ENCODE measurements at regions not wholly inside any gene's neighbourhood (a gene's known extent, or its start where the extent isn't known, plus 50 kb on each side); places are given as distances from the start of the nearest gene placed in this dataset.
"Not testable (repeated sequence)": the region's sequence is repeated elsewhere in the genome, so short reads cannot be mapped to it uniquely, and the experiment has no call there.

DNA sequence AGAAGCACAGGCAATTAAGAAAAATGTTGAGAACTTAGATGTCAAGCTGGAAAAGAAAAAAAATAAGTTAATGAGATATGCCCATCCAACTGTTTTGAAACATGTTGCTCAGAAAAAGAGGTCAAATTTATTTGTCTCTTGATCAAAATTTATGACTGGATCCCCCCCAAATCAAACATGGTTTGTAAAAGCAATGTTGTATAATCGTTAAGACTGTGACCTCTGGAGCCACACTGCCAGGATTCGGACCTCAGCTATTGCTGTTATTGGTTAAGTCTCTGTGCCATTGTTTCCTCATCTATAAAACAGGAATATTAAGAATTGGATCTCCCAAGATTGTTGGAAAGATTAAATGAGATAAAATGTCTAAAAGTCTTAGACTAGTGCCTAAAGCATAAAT is 51.9 kb upstream of the LRRK2 start:
- DNase-seq: no peak

DNA sequence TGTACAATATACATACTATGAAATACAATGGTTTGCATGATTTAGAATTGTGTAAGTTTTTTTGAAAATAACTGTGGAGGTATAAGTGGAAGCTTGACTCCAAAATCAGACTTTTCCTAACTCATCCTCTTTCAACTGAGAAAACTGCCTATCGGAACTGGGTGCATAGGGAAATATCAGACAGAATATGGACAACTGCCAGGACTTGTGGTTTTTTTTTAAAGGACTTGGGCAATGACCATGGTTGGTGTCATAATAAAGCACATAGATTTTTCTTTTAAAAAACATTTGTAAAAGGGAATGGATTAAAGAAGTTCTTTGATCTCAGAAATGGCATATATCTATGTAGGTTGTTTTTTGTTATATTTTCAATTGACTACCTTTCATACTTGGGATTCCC is 53.3 kb upstream of the LRRK2 start:
- no peak for DNase-seq

DNA sequence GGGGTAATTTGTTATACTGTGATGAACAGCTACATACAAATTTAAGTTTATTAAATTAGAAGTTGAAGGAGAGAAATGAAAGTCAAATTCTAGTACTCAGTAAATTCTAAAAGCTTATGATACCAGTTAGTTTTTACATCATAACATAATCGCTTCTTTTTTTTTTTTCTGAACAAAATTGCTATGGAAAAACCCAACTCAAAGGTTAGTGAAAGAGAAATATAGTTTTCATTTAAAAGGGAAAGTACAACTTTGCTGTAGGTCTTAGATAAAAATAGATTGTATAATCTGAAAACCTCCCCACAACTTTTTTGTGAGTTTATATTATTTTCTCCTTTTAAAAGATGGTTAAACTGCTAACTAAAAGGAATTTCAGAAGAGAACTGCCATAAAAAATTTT is 53.7 kb upstream of the LRRK2 start:
- DNase-seq: no peak

DNA sequence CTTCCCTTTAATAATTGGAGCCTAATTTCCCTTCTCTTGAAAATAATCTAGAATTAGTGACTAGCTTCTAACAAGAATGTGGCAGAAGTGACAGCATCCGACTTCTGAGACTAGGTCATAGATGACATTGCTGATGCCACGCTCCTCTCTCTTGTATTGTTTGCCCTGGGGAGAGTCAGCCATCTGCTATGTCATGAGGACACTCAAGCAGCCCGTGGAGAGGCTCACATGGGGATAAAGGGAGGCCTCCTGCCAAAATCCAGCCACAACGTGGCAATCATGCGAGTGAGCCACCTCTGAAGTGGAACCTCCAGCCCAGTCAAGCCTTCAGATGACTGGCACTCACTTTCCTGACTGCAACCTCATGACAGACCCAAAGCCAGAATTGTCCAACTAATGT is 54.2 kb upstream of the LRRK2 start:
- peak; percentile 69 for DNase-seq

DNA sequence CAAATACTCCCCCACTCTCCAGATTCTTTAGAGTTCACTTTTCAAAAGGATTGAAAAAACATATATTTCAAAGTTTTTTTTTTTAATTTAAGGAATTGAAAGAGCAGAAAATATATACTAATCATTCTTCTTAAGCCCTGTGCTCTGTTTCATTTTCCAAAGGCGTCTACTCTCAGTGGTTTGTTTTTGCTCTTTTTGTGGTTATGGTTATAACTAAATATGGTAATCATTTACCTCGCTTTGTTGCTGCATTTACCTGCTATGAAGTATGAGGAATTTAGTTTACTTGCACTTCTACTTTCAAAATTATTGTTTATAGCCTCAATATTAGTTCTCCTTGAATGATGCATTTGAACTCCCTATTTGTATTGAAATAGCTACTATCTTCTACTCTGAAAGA is 55.9 kb upstream of the LRRK2 start:
- DNase-seq: no peak

DNA sequence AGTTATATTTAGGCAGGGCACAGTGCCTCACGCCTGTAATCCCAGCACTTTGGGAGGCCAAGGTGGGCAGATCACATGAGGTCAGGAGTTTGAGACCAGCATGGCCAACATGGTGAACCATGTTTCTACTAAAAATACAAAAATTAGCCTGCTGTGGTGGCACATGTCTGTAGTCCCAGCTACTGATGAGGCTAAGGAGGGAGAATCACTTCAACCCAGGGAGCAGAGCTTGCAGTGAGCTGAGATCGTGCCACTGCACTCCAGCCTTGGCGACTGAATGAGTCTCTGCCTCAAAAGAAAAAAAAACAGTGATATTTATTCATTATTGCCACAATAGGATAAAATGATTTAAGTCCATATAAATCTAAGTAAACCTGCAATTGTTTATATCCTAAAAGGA is 56.4 kb upstream of the LRRK2 start:
- not testable (repeated sequence) for DNase-seq

DNA sequence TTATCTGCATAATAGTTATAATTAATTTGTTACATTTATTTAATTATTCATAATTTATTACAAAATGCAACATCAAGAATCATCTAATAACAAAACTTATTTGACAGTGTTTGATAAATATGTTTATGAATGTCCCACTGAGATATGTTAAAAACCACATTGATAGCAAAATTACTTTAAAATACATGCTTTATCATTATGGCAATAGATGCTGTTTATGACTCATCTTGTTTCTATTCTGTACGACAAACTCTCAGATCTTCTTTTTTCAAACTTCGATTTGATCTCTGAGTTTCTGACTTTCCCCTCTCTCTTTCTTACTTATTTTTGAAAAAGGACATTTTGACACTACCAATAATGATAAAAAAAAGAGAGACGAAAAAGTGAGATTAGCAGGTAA is 56.8 kb upstream of the LRRK2 start:
- no peak for DNase-seq

DNA sequence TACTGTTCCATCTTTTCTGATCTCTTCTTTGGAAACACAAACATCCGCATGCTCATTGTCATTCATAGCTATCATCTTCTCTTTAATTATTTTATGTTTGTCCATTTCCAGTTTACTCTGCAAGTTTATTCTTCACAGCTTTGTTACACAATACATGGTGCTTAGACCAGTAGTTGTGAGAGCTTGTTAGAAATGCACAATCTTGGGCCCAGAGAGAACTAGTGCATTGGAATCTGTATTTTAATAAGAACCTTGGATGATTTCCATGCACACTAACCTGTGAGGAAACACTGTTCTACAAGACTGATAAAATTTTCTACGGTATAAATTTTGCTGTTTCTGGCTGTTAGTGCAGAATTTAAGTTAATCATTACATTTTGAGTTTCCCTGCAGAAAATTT is 59.3 kb upstream of the SLC2A13 start:
- DNase-seq: no peak

DNA sequence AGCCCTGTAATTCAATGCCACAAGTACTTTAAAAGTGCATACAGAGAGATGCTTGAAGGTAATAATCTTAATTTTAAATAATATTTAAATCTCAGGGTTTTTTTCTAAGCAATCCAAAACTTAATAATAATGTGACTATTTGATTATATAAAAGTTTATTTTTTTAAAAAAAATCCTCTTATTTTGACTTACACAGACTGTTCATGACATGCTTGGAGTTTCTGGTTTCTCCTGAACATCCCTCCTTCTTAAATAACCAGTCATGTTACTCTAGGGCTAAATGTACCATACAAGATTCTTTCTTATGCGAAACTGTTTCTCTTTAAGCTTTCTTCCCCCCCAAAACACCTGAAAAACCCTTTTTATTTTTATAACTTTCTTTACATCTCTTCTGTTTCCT is 58.2 kb upstream of the SLC2A13 start:
- no peak for DNase-seq

DNA sequence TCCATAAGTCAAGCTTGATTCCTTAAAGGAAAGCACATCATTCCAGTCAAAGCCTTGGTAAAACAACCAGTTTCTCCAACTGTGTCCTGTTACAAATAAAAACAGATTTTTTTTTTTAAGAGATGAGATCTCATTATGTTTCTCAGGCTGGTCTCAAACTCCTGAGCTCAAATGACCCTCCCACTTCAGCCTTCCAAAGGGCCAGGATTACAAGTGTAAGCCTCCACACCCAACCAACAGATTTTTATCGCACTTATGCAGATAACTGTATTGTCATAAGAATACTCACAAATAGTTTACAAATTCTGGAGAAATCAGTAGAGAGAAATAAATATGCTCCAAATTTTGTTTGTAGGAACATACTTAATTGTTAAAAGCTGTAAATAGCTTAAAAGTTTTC is 56.2 kb upstream of the SLC2A13 start:
- DNase-seq: no peak

DNA sequence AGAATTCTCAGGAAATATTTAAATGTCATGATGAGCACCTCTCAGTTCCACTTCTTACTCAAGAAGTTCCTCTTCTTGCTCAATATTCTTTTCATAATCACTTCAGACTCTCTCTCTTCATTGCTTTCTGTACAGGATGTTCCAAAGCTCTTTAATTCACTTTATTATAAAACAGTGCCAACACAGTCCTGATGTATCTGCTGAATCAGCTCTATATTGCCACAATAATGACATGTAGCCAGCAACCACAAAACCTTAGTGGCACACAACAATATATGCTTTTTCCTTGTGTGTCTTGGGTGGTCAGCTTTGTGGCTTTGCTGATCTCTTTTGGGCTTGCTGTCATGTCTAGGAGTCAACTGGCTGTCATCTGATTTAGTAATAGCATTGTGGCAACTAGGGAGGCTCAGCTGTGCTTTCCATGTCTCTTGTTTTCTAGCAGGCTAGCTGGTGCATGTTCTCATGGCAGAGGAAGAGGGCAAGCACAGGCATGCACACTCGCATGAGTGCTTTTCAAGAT is 52.8 kb upstream of the SLC2A13 start:
- no peak for DNase-seq

DNA sequence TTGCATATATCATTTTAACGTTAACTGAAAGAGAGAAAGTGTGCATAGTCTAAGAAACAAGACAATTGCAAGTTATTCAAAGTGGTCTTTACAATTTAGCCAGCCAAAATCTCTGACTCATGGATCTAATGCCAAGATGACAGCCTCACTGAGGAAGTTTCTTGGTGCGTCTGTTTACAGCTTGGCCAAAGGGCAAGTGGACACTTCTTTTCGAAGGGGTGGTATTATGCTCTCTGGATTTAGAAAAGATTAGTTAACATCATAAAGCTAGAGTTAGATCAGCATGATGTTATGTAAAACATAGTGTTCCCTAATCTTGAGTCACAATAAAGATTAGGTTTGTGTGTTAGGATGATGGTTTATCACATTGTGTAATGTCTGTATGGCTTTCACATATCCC is 51.5 kb upstream of the SLC2A13 start:
- no peak for DNase-seq

DNA sequence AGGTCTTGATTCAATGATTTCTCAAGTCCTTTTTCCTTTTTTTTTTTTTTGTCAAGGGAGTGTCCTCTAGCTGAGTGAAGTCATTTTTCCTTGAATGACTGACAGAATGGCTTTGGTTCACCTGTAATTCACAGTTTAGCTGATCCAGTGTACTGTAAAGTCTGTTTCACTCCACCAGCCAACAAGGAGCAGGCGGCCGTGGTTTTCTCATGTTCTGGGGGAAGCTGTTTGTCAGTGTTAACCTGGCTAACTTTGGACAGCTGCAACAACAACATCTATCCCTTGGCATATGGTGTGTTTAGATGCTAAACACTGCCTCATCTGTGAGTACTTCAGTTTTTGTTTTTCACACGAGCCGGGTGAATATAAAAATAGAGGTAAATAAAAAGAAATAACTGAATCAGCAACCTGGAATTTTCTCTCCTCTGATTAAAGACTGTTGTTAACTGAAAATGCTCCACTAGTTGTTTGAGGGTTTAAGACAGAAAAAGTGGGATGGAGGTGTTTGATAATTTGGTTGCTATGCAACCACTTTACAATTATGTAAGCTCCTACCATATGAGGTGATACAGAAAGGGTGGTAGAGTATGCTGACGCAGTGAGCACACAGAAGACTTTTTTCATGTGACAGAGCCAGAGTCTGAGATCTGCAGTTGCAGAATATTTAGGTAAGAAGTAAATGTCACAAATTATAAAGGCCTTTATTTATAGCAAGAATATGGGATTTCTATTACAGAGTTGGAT is 50.3 kb upstream of the SLC2A13 start:
- DNase-seq: peak; percentile 54
